Neural cell (in vitro differentiated cells): ENCODE measurements at regions not wholly inside any gene's neighbourhood (a gene's known extent, or its start where the extent isn't known, plus 50 kb on each side); places are given as distances from the start of the nearest gene placed in this dataset.

Experiments
- H2AFZ ChIP-seq: fragments of 200-600, 300-800 bp; sonication (generic), shearing (Covaris generic); 2 replicates; pipeline ENCODE4 v1.6.0; 2014; ENCODE audit warnings: low read depth, mild to moderate bottlenecking, antibody characterized with exemption, low read length, moderate library complexity
- H3F3A ChIP-seq: fragments of 200-600 bp; shearing (Covaris generic); 2 replicates; pipeline ENCODE4 v1.6.1; 2016; ENCODE audit warnings: mild to moderate bottlenecking, moderate library complexity, mixed read lengths, antibody characterized with exemption, low read length; ENCODE audit not compliant: insufficient read depth, poor library complexity, severe bottlenecking
- H3K27ac ChIP-seq: fragments of 200-600, 300-800 bp; sonication (generic), shearing (Covaris generic); 2 replicates; pipeline ENCODE4 v1.5.1; 2014; ENCODE audit warnings: mild to moderate bottlenecking, low read length, moderate library complexity
- H3K27me3 ChIP-seq: fragments of 300-800, 200-600 bp; sonication (generic), shearing (Covaris generic); 2 replicates; pipeline ENCODE4 v1.6.0; 2014; ENCODE audit warnings: mild to moderate bottlenecking, low read depth, low read length, moderate library complexity; ENCODE audit not compliant: insufficient read depth
- H3K36me3 ChIP-seq: fragments of 300-800, 200-600 bp; sonication (generic), shearing (Covaris generic); 2 replicates; pipeline ENCODE4 v1.5.1; 2014; ENCODE audit warnings: mild to moderate bottlenecking, antibody characterized with exemption, low read length, moderate library complexity; ENCODE audit not compliant: insufficient read depth
- H3K4me2 ChIP-seq: fragments of 300-800, 200-600 bp; sonication (generic), shearing (Covaris generic); 2 replicates; pipeline ENCODE4 v1.6.0; 2014; ENCODE audit warnings: mild to moderate bottlenecking, low read length
- H3K4me3 ChIP-seq: fragments of 300-800, 200-600 bp; sonication (generic), shearing (Covaris generic); 2 replicates; pipeline ENCODE4 v1.5.1; 2014; ENCODE audit warnings: mild to moderate bottlenecking, low read length, moderate library complexity
- H3K79me2 ChIP-seq: fragments of 200-600 bp; shearing (Covaris generic); replicated peaks from 2 replicates; pipeline ENCODE4 v1.6.0; 2014; ENCODE audit warnings: mild to moderate bottlenecking, low read length, moderate library complexity; ENCODE audit not compliant: insufficient read depth
- H3K9ac ChIP-seq: fragments of 300-800, 200-600 bp; sonication (generic), shearing (Covaris generic); 2 replicates; pipeline ENCODE4 v1.6.1; 2016; ENCODE audit warnings: mild to moderate bottlenecking, low read length, mixed read lengths
- H3K9me2 ChIP-seq: fragments of 200-600 bp; shearing (Covaris generic); 2 replicates; pipeline ENCODE4 v1.6.1; 2016; ENCODE audit warnings: mild to moderate bottlenecking, low read length, mixed read lengths; ENCODE audit not compliant: insufficient read depth
- H3K9me3 ChIP-seq: fragments of 200-600, 300-800 bp; sonication (generic), shearing (Covaris generic); 2 replicates; pipeline ENCODE4 v1.6.1; 2016; ENCODE audit warnings: mild to moderate bottlenecking, mixed run types, low read length, moderate library complexity, mixed read lengths
- H4K20me1 ChIP-seq: fragments of 200-600 bp; shearing (Covaris generic); 2 replicates; pipeline ENCODE4 v1.6.1; 2016; ENCODE audit warnings: mild to moderate bottlenecking, mixed run types; ENCODE audit not compliant: insufficient read depth
- EP300 ChIP-seq: fragments of 450-650 bp; conservative IDR thresholded peaks from 2 replicates; pipeline ENCODE4 v1.6.1; 2014; ENCODE audit warnings: antibody characterized with exemption, mild to moderate bottlenecking, moderate library complexity; ENCODE audit not compliant: poor library complexity, severe bottlenecking
- EZH2 ChIP-seq: fragments of 200-600, 300-800 bp; shearing (Covaris generic), sonication (generic); IDR thresholded peaks from 2 replicates; pipeline ENCODE4 v1.6.1; 2014; ENCODE audit warnings: antibody characterized with exemption, low read length, borderline replicate concordance, mild to moderate bottlenecking; ENCODE audit not compliant: insufficient read depth, poor library complexity, severe bottlenecking
- MXI1 ChIP-seq: fragments of 450-650 bp; conservative IDR thresholded peaks from 2 replicates; pipeline ENCODE4 v1.6.1; 2014; ENCODE audit warnings: antibody characterized with exemption, mild to moderate bottlenecking; ENCODE audit not compliant: poor library complexity, severe bottlenecking
- POLR2AphosphoS5 ChIP-seq: IDR thresholded peaks from 2 replicates; pipeline ENCODE4 v1.6.1; 2012
- RAD21 ChIP-seq: fragments of 450-650 bp; conservative IDR thresholded peaks from 2 replicates; pipeline ENCODE4 v1.6.1; 2014; ENCODE audit warnings: antibody characterized with exemption, mild to moderate bottlenecking, moderate library complexity
- REST ChIP-seq: IDR thresholded peaks from 2 replicates; pipeline ENCODE4 v1.6.1; 2012; ENCODE audit warnings: borderline replicate concordance
- SMC3 ChIP-seq: fragments of 450-650 bp; conservative IDR thresholded peaks from 2 replicates; pipeline ENCODE4 v1.6.1; 2014; ENCODE audit warnings: antibody characterized with exemption, mild to moderate bottlenecking, moderate library complexity; ENCODE audit not compliant: poor library complexity
- TAF1 ChIP-seq: IDR thresholded peaks from 2 replicates; pipeline ENCODE4 v1.6.1; 2012; ENCODE audit warnings: low read depth
- TF ChIP-seq, protein P1 (sequence below): fragments of 450-650 bp; IDR thresholded peaks from 2 replicates; pipeline ENCODE4 v1.5.1; 2014; ENCODE audit warnings: antibody characterized with exemption, mild to moderate bottlenecking, moderate library complexity; ENCODE audit not compliant: poor library complexity, severe bottlenecking

GRCh38 chr5:115458416-115458815 lies 86.2 kb downstream of the FEM1C start:
- Histone ChIP-seq H3K27me3 (no peaks in the 10 kb centered on the region), H3K9ac (no peak overlapping the region), H3K79me2 (no peaks in the 10 kb centered on the region), H3K27ac (no peak overlapping the region), H3K9me2 (no peaks in the 10 kb centered on the region), H3K4me2 (no peak overlapping the region), H3K36me3 (no peaks in the 10 kb centered on the region), H3K9me3 (no peaks in the 10 kb centered on the region), H3F3A (no peaks in the 10 kb centered on the region), H3K4me3 (no peak overlapping the region), H2AFZ (no peak overlapping the region), H4K20me1 (no peaks in the 10 kb centered on the region)
- no peak for TF ChIP-seq TAF1
- no peak for TF ChIP-seq EZH2

DNA sequence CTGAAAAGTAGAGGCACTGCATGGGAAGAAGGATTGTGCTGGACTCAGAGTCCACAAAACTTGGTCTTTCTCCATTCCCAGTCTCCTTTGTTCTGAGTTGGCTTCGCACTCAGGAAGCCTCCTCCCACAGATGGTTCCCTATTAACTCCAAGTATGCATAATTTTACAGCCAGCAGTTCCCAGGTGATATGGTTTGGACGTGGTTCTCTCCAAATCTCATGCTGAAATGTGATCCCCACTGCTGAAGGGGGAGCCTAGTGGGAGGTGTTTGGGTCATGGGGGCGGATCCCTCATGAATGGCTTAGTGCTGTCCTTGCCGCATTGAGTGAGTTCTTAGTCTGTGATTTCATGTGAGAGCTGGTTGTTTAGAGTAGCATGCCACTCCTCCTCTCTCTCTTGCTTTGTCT lies 86.6 kb downstream of the FEM1C start:
- H4K20me1 ChIP-seq: no peaks in the 10 kb centered on the region
- no peak overlapping the region for H3K4me2 ChIP-seq
- no peak overlapping the region for H3K27ac ChIP-seq
- TF ChIP-seq, protein P1, sequence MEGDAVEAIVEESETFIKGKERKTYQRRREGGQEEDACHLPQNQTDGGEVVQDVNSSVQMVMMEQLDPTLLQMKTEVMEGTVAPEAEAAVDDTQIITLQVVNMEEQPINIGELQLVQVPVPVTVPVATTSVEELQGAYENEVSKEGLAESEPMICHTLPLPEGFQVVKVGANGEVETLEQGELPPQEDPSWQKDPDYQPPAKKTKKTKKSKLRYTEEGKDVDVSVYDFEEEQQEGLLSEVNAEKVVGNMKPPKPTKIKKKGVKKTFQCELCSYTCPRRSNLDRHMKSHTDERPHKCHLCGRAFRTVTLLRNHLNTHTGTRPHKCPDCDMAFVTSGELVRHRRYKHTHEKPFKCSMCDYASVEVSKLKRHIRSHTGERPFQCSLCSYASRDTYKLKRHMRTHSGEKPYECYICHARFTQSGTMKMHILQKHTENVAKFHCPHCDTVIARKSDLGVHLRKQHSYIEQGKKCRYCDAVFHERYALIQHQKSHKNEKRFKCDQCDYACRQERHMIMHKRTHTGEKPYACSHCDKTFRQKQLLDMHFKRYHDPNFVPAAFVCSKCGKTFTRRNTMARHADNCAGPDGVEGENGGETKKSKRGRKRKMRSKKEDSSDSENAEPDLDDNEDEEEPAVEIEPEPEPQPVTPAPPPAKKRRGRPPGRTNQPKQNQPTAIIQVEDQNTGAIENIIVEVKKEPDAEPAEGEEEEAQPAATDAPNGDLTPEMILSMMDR: no peak
- TF ChIP-seq SMC3 (no peak), EP300 (no peak), MXI1 (no peak), RAD21 (no peak), EZH2 (no peak), POLR2AphosphoS5 (no peak), REST (no peak)
- no peak overlapping the region for H3K9ac ChIP-seq
- no peak overlapping the region for H2AFZ ChIP-seq
- H3K9me3 ChIP-seq: no peaks in the 10 kb centered on the region
- no peaks in the 10 kb centered on the region for H3K36me3 ChIP-seq
- no peaks in the 10 kb centered on the region for H3F3A ChIP-seq
- H3K27me3 ChIP-seq: no peaks in the 10 kb centered on the region
- no peaks in the 10 kb centered on the region for H3K9me2 ChIP-seq
- no peaks in the 10 kb centered on the region for H3K79me2 ChIP-seq
- H3K4me3 ChIP-seq: no peak overlapping the region

GRCh38 chr5:115457571-115457970 lies 87.0 kb downstream of the FEM1C start:
- no peaks in the 10 kb centered on the region for H3K9me2 ChIP-seq
- no peak overlapping the region for H2AFZ ChIP-seq
- H3K9ac ChIP-seq: no peak overlapping the region

More at GRCh38 chr5:115457571-115457970, 87.0 kb downstream of the FEM1C start:
- Histone ChIP-seq H3F3A (no peaks in the 10 kb centered on the region), H3K27ac (no peak overlapping the region), H3K27me3 (no peaks in the 10 kb centered on the region), H3K4me3 (no peak overlapping the region), H3K79me2 (no peaks in the 10 kb centered on the region), H3K36me3 (no peaks in the 10 kb centered on the region), H3K4me2 (no peak overlapping the region), H4K20me1 (no peaks in the 10 kb centered on the region), H3K9me3 (no peaks in the 10 kb centered on the region)
- TF ChIP-seq, protein P1: no peak
- no peak for TF ChIP-seq EZH2
- TF ChIP-seq EP300: no peak
- no peak for TF ChIP-seq TAF1
- no peak for TF ChIP-seq MXI1
- TF ChIP-seq REST: no peak
